Transverse colon (tissue), 4 donors: ENCODE measurements at regions not wholly inside any gene's neighbourhood (a gene's known extent, or its start where the extent isn't known, plus 50 kb on each side); places are given as distances from the start of the nearest gene placed in this dataset.

ENCODE experiments used
- DNase-seq: peaks from one replicate; pipeline ENCODE4 v3.0.0-alpha.2; 2019
- H3K27ac ChIP-seq, 4 donors: fragments of 200-600 bp; sonication (generic); 2 replicates each; pipeline ENCODE4 v1.5.1; 2016 to 2018; ENCODE audit warnings: inconsistent platforms in 4 of 4
- H3K27me3 ChIP-seq: fragments of 200-600 bp; sonication (generic); 2 replicates; pipeline ENCODE4 v1.5.1; 2017; ENCODE audit warnings: inconsistent platforms
- H3K36me3 ChIP-seq, 4 donors: fragments of 200-600 bp; sonication (generic); 2 replicates each; pipeline ENCODE4 v1.5.1; 2017 to 2019; ENCODE audit warnings: inconsistent platforms in 4 of 4
- H3K4me1 ChIP-seq, 4 donors: fragments of 200-600 bp; sonication (generic); 2 replicates each; pipeline ENCODE4 v1.5.1; 2017 to 2020; ENCODE audit warnings: inconsistent platforms in 4 of 4
- H3K4me3 ChIP-seq, 4 donors: fragments of 200-600 bp; sonication (generic); 1 replicate in 1 of 4; 2 replicates in 3 of 4; pipeline versions ENCODE4 v1.5.1 to v1.6.1; 2017 to 2019; ENCODE audit warnings: inconsistent platforms in 4 of 4
- H3K9me3 ChIP-seq, 2 donors: fragments of 200-600 bp; sonication (generic); 2 replicates each; pipeline ENCODE4 v1.5.1; 2017 to 2019; ENCODE audit warnings: inconsistent platforms in 2 of 2
- CTCF ChIP-seq, 5 experiments: fragments of 200-600 bp in 3 of 5; fragments of 450-650 bp in 2 of 5; sonication (generic) in 3 of 5; IDR thresholded peaks; 1 replicate in 2 of 5; 2 replicates in 3 of 5; pipeline ENCODE4 v1.5.1; 2016 to 2017; ENCODE audit warnings: antibody characterized with exemption in 5 of 5, inconsistent platforms in 3 of 5, mild to moderate bottlenecking in 2 of 5, moderate library complexity in 1 of 5
- EP300 ChIP-seq: sonication (generic); formaldehyde crosslinking; IDR thresholded peaks from one replicate; pipeline ENCODE4 v1.6.1; 2017; ENCODE audit warnings: antibody characterized with exemption, low read depth
- POLR2A ChIP-seq: fragments of 450-650 bp; IDR thresholded peaks from one replicate; pipeline ENCODE4 v1.6.1; 2016; ENCODE audit warnings: antibody characterized with exemption, mild to moderate bottlenecking, moderate library complexity
- POLR2AphosphoS5 ChIP-seq, 3 donors: sonication (generic); formaldehyde crosslinking; IDR thresholded peaks; one replicate each; pipeline ENCODE4 v1.6.1; 2016; ENCODE audit warnings: antibody characterized with exemption in 3 of 3
- WGBS, 2 donors: methylation state at CpG; one replicate each; pipeline ENCODE4 v1.1.5; 2018; ENCODE audit warnings: low coverage in 1 of 2; 5-methylcytosine and 5-hydroxymethylcytosine counted together
- in situ Hi-C, 4 donors: fragments of 200-750 bp; cut with MboI; loops; one replicate each; pipeline versions ENCODE4 v1.15.0 to v1.15.1; 2017; ENCODE audit warnings: low sequenced_read_pairs in 3 of 4, low pct_ligation_motif_present in 1 of 4, low pct_unique_long_range_greater_than_20kb in 1 of 4
- intact Hi-C: fragments of 100-400 bp; cut with DNase I; formaldehyde crosslinking; loops from one replicate; pipeline ENCODE4 v1.15.1; 2023; ENCODE audit warnings: low total_unique reads

- H3K36me3 ChIP-seq, result no peaks in the 10 kb centered on the region
- H3K9me3 ChIP-seq, result no peaks in the 10 kb centered on the region
- DNase-seq, result no peak
- 26 to 38% methylated on average over 1 of the region's 1 CpG for WGBS, 2 donors
- no peak overlapping the region for H3K4me3 ChIP-seq
- TF ChIP-seq CTCF (IDR thresholded peaks at IDR 0.05) (no peak), POLR2AphosphoS5 (IDR thresholded peaks at IDR 0.05) (no peak), POLR2A (no peak), EP300 (no peak)
- intact Hi-C loops, result no loop called here
- no peaks in the 10 kb centered on the region for H3K27me3 ChIP-seq
- in situ Hi-C loops, result no loop called here
- no peak overlapping the region for H3K27ac ChIP-seq
- H3K4me1 ChIP-seq, result no peaks in the 10 kb centered on the region
Measured at GRCh38 chr21:17059936-17060335, 452.9 kb upstream of the CXADR start.

- Histone ChIP-seq H3K4me3 (no peak overlapping the region), H3K27ac (no peak overlapping the region), H3K9me3 (no peaks in the 10 kb centered on the region), H3K27me3 (no peaks in the 10 kb centered on the region), H3K4me1 (no peaks in the 10 kb centered on the region), H3K36me3 (no peaks in the 10 kb centered on the region)
- intact Hi-C loops, result no loop called here
- no peak for TF ChIP-seq POLR2A
- TF ChIP-seq POLR2AphosphoS5 (IDR thresholded peaks at IDR 0.05), result no peak
- no peak for TF ChIP-seq CTCF (IDR thresholded peaks at IDR 0.05)
- TF ChIP-seq EP300, result no peak
- DNase-seq, result no peak
- in situ Hi-C loops, result no loop called here
Measured at GRCh38 chr21:17066006-17066405, 446.8 kb upstream of the CXADR start.

GRCh38 chr21:17071093-17071492 lies 441.8 kb upstream of the CXADR start:
- Histone ChIP-seq H3K4me3 (no peak overlapping the region), H3K4me1 (no peaks in the 10 kb centered on the region), H3K9me3 (no peaks in the 10 kb centered on the region), H3K27ac (no peak overlapping the region), H3K36me3 (no peaks in the 10 kb centered on the region), H3K27me3 (no peaks in the 10 kb centered on the region)
- no peak for DNase-seq
- WGBS, 2 donors, result 72 to 86% methylated on average over 2 to 3 of the region's 3 CpGs
- intact Hi-C loops (no loop called here), in situ Hi-C loops (no loop called here)
- TF ChIP-seq POLR2A (no peak), EP300 (no peak), CTCF (IDR thresholded peaks at IDR 0.05) (no peak), POLR2AphosphoS5 (IDR thresholded peaks at IDR 0.05) (no peak)

GRCh38 chr21:17081193-17081592 lies 431.6 kb upstream of the CXADR start:
- intact Hi-C loops, result no loop called here
- 76 to 84% methylated on average over 4 of the region's 4 CpGs for WGBS, 2 donors
- TF ChIP-seq EP300 (no peak), POLR2A (no peak), POLR2AphosphoS5 (IDR thresholded peaks at IDR 0.05) (no peak), CTCF (IDR thresholded peaks at IDR 0.05) (no peak)
- H3K4me3 ChIP-seq, result no peak overlapping the region
- no peak for DNase-seq
- H3K4me1 ChIP-seq, result no peaks in the 10 kb centered on the region
- H3K9me3 ChIP-seq, result no peaks in the 10 kb centered on the region
- in situ Hi-C loops, result no loop called here
- H3K27ac ChIP-seq, result no peak overlapping the region
- no peaks in the 10 kb centered on the region for H3K27me3 ChIP-seq
- no peaks in the 10 kb centered on the region for H3K36me3 ChIP-seq
